ENCODE measurements at regions not wholly inside any gene's neighbourhood (a gene's known extent, or its start where the extent isn't known, plus 50 kb on each side); places are given as distances from the start of the nearest gene placed in this dataset.

GRCh38 chr2:164384434-164384833 is 236.8 kb downstream of the GRB14 start:
- TF ChIP-seq POLR2AphosphoS5 (IDR thresholded peaks at IDR 0.05) = no peak
- TF ChIP-seq CTCF (IDR thresholded peaks at IDR 0.05) = no peak
- no peak for TF ChIP-seq POLR2A (IDR thresholded peaks at IDR 0.05)
